Small intestine (tissue), 7 donors: ENCODE measurements at regions not wholly inside any gene's neighbourhood (a gene's known extent, or its start where the extent isn't known, plus 50 kb on each side); places are given as distances from the start of the nearest gene placed in this dataset.

Experiments used
- DNase-seq, 2 donors: peaks; one replicate each; pipeline versions ENCODE4 v3.0.0 to v3.0.0-alpha.2; 2013
- FAIRE-seq: peaks from 2 replicates; lab custom pipeline; 2012; peaks lifted over from hg19 to GRCh38; lab: Jason Lieb, UNC
- H3K27ac ChIP-seq, 3 donors: one replicate each; pipeline ENCODE4 v1.5.1; 2013; ENCODE audit warnings: low read length in 2 of 3, mild to moderate bottlenecking in 2 of 3, control low read depth in 1 of 3, inconsistent platforms in 1 of 3, low read depth in 1 of 3, moderate library complexity in 1 of 3
- H3K27me3 ChIP-seq, 3 donors: one replicate each; pipeline ENCODE4 v1.6.1; 2013; ENCODE audit warnings: low read length in 3 of 3, inconsistent platforms in 1 of 3; ENCODE audit not compliant: control insufficient read depth in 3 of 3, insufficient read depth in 3 of 3
- H3K36me3 ChIP-seq, 3 donors: one replicate each; pipeline ENCODE4 v1.6.1; 2013; ENCODE audit warnings: low read length in 3 of 3, inconsistent platforms in 1 of 3, low read depth in 1 of 3, mild to moderate bottlenecking in 1 of 3, moderate library complexity in 1 of 3; ENCODE audit not compliant: control insufficient read depth in 3 of 3, insufficient read depth in 2 of 3
- H3K4me1 ChIP-seq, 3 donors: one replicate each; pipeline ENCODE4 v1.6.1; 2013; ENCODE audit warnings: low read length in 2 of 3, inconsistent platforms in 1 of 3, low read depth in 1 of 3, mild to moderate bottlenecking in 1 of 3, moderate library complexity in 1 of 3; ENCODE audit not compliant: control insufficient read depth in 3 of 3, insufficient read depth in 2 of 3
- H3K4me3 ChIP-seq, 3 donors: one replicate each; pipeline ENCODE4 v1.5.1; 2013; ENCODE audit warnings: low read length in 3 of 3, control low read depth in 1 of 3, inconsistent platforms in 1 of 3, low read depth in 1 of 3, mild to moderate bottlenecking in 1 of 3, moderate library complexity in 1 of 3
- H3K9me3 ChIP-seq, 2 donors: one replicate each; pipeline ENCODE4 v1.6.1; 2013; ENCODE audit warnings: low read depth in 1 of 2, low read length in 1 of 2; ENCODE audit not compliant: control insufficient read depth in 2 of 2, insufficient read depth in 1 of 2
- WGBS, 3 donors: extraction: QIAGEN DNeasy Blood & Tissue Kit; methylation state at CpG; one replicate each; pipeline ENCODE4 v1.1.7; 2013; 5-methylcytosine and 5-hydroxymethylcytosine counted together
- donor health status: healthy with polysubstance abuse.
- donor health status: control.
- donor health status: control.
- donor health status: Bipolar disorder and iron deficiency.
- donor health status: healthy.

DNA sequence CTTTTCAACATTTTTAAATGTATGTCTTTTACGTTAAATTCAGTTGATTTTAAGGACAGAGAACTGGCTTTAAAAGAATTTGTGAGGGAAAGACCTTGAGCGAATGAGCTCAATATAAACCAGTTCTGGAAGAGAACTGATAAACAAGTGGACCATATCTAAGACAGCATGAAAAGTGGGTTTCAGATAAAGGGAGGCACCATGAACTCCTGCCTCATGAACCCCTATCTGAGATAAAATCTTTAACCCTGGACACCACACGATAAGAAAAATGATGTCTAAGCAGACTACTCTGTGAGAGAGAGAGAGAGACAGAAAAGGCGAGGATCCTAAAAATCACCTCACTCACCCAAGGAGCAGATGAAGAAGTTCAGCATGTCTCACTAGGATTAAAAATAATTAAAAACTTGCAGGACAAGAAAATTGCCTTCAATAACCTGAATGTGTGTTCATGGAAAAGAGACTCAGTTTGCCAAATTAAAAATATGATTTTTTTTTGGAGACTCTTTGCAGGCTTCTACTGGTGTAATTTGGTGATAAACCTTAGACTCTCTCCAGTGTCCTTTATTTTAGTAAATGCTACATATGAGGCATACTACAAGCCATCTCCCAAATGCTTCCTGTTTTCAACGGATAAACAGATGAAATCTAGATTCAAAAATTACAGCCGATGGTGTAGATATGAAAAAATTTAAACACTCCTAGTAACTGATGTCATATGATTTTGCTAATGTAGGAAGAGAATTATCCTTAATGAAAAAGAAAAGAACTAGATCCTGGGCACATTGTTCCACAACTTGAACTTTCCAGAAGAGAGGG is 299.5 kb downstream of the ADGB start:
- no peak for DNase-seq
- Histone ChIP-seq H3K4me1 (no peaks in the 10 kb centered on the region), H3K27me3 (no peaks in the 10 kb centered on the region), H3K27ac (no peak overlapping the region), H3K4me3 (no peak overlapping the region), H3K9me3 (no peaks in the 10 kb centered on the region), H3K36me3 (no peaks in the 10 kb centered on the region)
- FAIRE-seq, result no peak
- WGBS, 3 donors, result 73 to 84% (median 74%) methylated on average over 6 of the region's 6 CpGs

DNA sequence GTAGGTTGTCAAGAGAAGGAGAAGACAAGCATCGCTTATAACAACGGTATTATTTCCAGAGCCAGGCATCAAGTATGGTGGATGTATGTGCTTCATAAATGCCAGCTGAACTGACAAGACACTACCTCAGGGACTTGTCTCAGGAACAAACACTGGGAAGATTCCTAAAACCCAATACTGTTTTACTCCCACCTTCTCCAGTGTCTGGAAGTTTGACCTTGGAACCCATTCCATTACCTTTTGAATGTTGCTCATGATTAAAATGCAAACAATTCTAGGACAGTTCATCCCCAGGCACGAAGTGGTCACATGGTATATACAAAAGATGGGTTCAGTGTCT is 300.1 kb downstream of the ADGB start:
- Histone ChIP-seq H3K9me3 (no peaks in the 10 kb centered on the region), H3K4me1 (no peaks in the 10 kb centered on the region), H3K4me3 (no peak overlapping the region), H3K27ac (no peak overlapping the region), H3K36me3 (no peaks in the 10 kb centered on the region), H3K27me3 (no peaks in the 10 kb centered on the region)
- FAIRE-seq (no peak), DNase-seq (no peak)
- WGBS, 3 donors, result 78 to 90% (median 86%) methylated on average over 3 of the region's 3 CpGs

DNA sequence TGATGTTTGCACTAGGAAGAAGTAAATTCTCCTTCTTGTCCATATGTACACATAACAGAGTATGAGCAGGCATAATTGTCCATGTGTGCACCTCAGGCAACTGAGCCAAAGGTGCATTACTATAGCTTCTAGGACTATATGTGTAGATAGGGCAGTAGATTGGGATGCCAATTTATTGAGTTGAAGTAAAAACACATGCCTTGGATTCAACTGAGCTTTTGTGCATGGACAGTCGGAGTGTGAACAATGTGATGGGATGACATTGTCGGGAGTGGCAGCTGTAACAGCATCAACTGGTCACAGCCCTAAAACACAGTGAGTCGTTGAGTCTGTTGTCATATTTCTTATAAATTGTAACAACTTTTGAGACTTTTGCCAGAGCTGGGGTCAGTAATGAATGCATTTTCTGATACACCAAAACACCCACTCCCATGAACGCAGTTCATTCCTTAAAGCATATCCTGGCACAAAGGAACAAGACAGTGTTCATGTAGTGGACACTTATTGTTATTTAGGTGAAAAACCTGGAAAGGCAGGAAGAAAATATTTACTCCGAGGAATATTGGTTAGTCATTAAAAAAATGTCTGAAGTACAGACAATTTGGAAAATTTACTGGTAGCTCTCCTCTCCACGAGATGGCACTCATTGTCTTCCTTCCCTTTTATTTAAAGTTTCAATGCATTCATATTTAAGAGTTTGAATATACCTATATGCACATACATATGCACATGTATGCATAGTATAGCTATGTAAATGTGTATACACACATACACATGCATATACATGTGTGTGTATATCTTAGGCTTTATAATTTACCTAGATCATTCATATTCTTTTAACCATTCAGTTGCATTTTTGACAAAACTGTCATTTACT is 302.0 kb upstream of the STXBP5 start:
- WGBS, 3 donors, result 83 to 88% (median 86%) methylated on average over 6 of the region's 6 CpGs
- H3K27me3 ChIP-seq, result no peaks in the 10 kb centered on the region
- DNase-seq (no peak), FAIRE-seq (no peak)
- H3K4me3 ChIP-seq, result no peak overlapping the region
- H3K36me3 ChIP-seq, result no peaks in the 10 kb centered on the region
- no peaks in the 10 kb centered on the region for H3K9me3 ChIP-seq
- no peaks in the 10 kb centered on the region for H3K4me1 ChIP-seq
- H3K27ac ChIP-seq, result no peak overlapping the region

DNA sequence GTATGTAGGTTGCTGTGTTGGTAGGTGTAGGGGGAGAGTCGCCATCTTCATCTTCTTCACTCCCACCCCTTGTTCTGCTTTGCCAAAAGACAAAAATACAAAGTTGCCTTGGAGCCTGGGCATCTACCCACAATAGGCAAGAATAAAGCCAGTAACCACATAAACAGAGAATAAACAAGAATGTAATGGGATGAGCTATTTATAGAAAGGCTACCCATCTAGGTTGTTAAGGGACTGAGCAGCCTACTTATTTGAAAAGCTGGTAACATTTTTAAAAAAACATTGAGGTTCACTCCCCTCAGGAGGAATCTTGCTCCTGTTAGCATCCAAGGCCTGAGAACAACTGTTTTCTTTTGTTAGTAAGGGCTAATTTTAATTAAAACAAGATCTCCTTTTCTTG is 301.4 kb upstream of the STXBP5 start:
- Histone ChIP-seq H3K27me3 (no peaks in the 10 kb centered on the region), H3K36me3 (no peaks in the 10 kb centered on the region), H3K9me3 (no peaks in the 10 kb centered on the region), H3K27ac (no peak overlapping the region), H3K4me3 (no peak overlapping the region), H3K4me1 (no peaks in the 10 kb centered on the region)
- 89 to 97% (median 93%) methylated on average over 1 of the region's 1 CpG for WGBS, 3 donors
- no peak for FAIRE-seq
- no peak for DNase-seq

DNA sequence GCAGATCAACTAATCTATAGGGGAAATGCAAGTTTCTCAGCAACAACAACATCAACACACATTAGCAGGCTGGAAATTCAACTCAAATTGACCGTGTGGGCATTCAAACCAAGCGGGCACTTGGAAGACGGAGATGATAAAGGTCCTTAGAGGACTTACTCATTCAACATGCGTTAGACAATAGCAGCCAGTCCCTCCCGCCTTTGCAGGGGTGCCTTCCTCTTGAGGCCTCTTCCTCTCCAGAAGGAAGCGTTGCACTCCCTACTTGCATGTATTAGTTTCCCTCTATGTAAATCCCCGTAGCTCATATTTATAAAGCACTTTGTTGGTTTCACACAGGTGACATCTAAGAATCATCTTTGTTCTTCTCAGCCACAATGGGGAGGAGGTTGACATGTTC is 300.8 kb upstream of the STXBP5 start:
- H3K36me3 ChIP-seq, result no peaks in the 10 kb centered on the region
- no peak for FAIRE-seq
- no peaks in the 10 kb centered on the region for H3K27me3 ChIP-seq
- no peak overlapping the region for H3K27ac ChIP-seq
- 86 to 91% (median 88%) methylated on average over 7 of the region's 7 CpGs for WGBS, 3 donors
- H3K4me1 ChIP-seq, result no peaks in the 10 kb centered on the region
- no peak overlapping the region for H3K4me3 ChIP-seq
- no peaks in the 10 kb centered on the region for H3K9me3 ChIP-seq
- no peak for DNase-seq

DNA sequence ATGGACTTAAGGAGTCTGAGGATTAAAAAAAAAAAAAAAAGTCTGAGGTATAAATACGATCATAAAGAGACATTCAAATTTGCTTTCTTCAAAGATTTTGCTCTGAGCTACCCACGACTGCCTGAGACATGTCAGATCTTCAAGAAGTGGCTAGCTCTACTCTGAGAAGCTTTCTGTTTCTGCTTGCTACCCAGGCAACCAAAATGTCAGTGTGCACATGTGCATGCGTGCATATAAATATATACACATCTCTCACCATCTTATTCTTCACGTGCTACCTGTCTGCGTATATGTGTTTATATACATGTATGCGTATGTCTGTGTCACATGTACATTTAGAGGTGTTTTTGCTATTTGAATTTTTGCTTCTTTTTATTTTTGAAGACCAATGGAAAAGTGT is 299.6 kb upstream of the STXBP5 start:
- Histone ChIP-seq H3K4me1 (no peaks in the 10 kb centered on the region), H3K27ac (no peak overlapping the region), H3K36me3 (no peaks in the 10 kb centered on the region), H3K9me3 (no peaks in the 10 kb centered on the region), H3K27me3 (no peaks in the 10 kb centered on the region), H3K4me3 (no peak overlapping the region)
- FAIRE-seq (no peak), DNase-seq (no peak)
- 81 to 93% (median 87%) methylated on average over 6 of the region's 6 CpGs for WGBS, 3 donors

DNA sequence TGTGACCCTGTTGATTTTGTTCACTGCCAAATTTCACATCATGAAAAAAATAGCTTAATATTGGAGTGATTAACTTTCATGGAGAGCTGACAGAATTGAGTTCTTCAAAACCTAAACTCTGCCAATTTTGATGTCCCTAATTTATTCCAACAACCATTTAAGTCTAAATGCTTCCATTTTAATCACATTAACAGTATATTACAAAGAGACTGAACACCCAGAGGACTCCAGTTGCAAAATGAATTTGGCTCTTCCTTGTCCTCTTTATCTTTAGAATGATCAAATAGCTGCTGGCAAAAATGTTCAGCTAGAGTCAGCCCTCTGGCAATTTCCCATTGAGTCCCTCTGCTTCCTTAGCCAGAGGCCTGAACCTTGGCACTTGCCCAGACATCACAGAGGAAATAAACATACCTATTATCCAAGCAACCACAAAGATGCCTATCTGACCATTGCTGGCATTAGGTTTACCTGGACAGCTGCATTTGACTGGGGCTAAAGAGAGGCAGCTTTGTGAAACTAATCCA is 299.0 kb upstream of the STXBP5 start:
- no peak for FAIRE-seq

DNA sequence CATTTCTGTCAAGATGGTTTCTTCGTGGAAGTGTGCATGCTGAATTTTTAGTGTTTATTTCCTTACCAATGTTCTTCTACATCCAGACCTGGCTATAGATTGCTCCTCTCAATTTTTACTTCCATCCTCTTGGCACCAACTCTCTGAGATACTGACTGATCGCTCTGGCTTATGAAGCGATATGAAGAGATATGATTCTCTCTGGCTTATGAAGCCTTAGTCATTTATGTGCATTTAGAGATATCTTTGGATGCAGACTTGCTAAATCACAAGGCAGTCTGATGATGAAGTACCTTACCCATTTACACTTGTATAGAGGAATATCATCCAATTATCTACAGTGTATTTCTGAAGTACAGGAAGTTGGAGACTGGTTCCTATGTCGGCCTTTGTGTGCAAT is 295.4 kb upstream of the STXBP5 start:
- no peak overlapping the region for H3K4me3 ChIP-seq
- H3K27ac ChIP-seq, result no peak overlapping the region
- no peaks in the 10 kb centered on the region for H3K36me3 ChIP-seq
- H3K9me3 ChIP-seq, result no peaks in the 10 kb centered on the region
- no peak for DNase-seq
- WGBS, 3 donors, result 89 to 97% (median 91%) methylated on average over 4 of the region's 4 CpGs
- FAIRE-seq, result no peak
- H3K27me3 ChIP-seq, result no peaks in the 10 kb centered on the region
- H3K4me1 ChIP-seq, result peaks cover 0 to 1% (median 0%) of the 10 kb centered on the region in 3 donors

More for the DNA sequence above, 299.0 kb upstream of the STXBP5 start:
- Histone ChIP-seq H3K27me3 (no peaks in the 10 kb centered on the region), H3K4me3 (no peak overlapping the region), H3K4me1 (no peaks in the 10 kb centered on the region), H3K9me3 (no peaks in the 10 kb centered on the region), H3K36me3 (no peaks in the 10 kb centered on the region), H3K27ac (no peak overlapping the region)
- DNase-seq, result peak in 1 of 2 donors; percentile 24
